ENCODE measurements at regions not wholly inside any gene's neighbourhood (a gene's known extent, or its start where the extent isn't known, plus 50 kb on each side); places are given as distances from the start of the nearest gene placed in this dataset.

GRCh38 chr20:57908704-57909630, 199.2 kb upstream of the PMEPA1 start:
- Mint-ChIP-seq H3K9me3 (no peaks in the 10 kb centered on the region), H3K4me1 (ENCODE audit: unreplicated experiment) (peaks cover 12% of the 10 kb centered on the region), H3K36me3 (no peaks in the 10 kb centered on the region), H3K27ac (no peak overlapping the region), H3K4me3 (no peak overlapping the region), H3K27me3 (peaks cover 21% of the 10 kb centered on the region)
- no peak for DNase-seq (ENCODE audit: extremely low spot score, unreplicated experiment)
- TF ChIP-seq, protein P1, sequence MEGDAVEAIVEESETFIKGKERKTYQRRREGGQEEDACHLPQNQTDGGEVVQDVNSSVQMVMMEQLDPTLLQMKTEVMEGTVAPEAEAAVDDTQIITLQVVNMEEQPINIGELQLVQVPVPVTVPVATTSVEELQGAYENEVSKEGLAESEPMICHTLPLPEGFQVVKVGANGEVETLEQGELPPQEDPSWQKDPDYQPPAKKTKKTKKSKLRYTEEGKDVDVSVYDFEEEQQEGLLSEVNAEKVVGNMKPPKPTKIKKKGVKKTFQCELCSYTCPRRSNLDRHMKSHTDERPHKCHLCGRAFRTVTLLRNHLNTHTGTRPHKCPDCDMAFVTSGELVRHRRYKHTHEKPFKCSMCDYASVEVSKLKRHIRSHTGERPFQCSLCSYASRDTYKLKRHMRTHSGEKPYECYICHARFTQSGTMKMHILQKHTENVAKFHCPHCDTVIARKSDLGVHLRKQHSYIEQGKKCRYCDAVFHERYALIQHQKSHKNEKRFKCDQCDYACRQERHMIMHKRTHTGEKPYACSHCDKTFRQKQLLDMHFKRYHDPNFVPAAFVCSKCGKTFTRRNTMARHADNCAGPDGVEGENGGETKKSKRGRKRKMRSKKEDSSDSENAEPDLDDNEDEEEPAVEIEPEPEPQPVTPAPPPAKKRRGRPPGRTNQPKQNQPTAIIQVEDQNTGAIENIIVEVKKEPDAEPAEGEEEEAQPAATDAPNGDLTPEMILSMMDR (conservative IDR thresholded peaks at IDR 0.05) = no peak

- DNase-seq (ENCODE audit: extremely low spot score, unreplicated experiment) = no peak
- Mint-ChIP-seq H3K27me3 (peaks cover 20% of the 10 kb centered on the region), H3K36me3 (no peaks in the 10 kb centered on the region), H3K27ac (no peak overlapping the region), H3K4me1 (ENCODE audit: unreplicated experiment) (peaks cover 13% of the 10 kb centered on the region), H3K9me3 (no peaks in the 10 kb centered on the region), H3K4me3 (no peak overlapping the region)
- TF ChIP-seq, protein P1 (conservative IDR thresholded peaks at IDR 0.05) = no peak
Observed at GRCh38 chr20:57908226-57908625, 198.4 kb upstream of the PMEPA1 start.

DNA sequence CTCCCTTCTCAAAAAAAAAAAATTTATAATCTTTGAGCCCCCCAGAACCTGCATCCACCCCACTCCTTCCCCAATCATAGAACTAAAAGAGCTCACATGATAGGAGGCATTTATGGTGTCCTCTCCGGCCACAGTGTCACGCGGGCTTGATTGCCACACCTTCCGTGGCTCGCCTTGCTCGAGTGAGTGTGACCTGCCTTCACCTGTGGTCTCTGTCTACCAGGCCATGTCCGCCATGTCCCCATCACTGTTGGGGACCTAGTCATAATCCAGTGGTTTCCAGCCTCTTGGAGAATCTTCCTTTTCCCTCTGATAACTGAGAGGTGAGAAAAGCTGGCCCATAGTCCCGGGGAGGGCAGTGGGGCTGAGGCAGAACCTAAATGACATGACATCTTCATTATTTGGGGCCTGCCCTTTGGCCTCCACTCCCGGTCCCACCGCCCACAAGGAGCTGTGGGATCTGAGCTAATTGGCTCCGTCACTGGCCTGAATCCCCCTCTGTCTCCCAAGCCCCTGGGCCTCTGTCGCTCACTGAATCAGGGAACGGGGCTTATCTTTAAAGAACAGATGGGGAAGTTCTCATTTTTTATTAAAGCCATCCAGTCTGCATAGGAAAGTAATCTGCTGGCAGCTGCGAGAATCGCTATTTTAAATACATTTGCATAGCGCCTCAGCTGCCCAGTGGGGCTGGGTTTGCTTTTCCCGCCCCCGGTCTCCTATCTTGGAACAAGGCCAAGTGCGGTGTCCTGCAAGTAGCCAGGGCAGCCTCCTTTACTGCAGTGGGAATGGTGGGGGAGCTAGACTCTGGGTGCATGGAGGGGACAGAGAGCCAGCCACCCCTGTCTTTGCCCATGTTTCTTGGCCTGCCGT, 197.6 kb upstream of the PMEPA1 start:
- Mint-ChIP-seq H3K4me1 (ENCODE audit: unreplicated experiment) (peaks cover 13% of the 10 kb centered on the region), H3K36me3 (no peaks in the 10 kb centered on the region), H3K27ac (no peak overlapping the region), H3K27me3 (peaks cover 14% of the 10 kb centered on the region), H3K9me3 (no peaks in the 10 kb centered on the region), H3K4me3 (no peak overlapping the region)
- no peak for DNase-seq (ENCODE audit: extremely low spot score, unreplicated experiment)
- TF ChIP-seq, protein P1 (conservative IDR thresholded peaks at IDR 0.05) = no peak

DNA sequence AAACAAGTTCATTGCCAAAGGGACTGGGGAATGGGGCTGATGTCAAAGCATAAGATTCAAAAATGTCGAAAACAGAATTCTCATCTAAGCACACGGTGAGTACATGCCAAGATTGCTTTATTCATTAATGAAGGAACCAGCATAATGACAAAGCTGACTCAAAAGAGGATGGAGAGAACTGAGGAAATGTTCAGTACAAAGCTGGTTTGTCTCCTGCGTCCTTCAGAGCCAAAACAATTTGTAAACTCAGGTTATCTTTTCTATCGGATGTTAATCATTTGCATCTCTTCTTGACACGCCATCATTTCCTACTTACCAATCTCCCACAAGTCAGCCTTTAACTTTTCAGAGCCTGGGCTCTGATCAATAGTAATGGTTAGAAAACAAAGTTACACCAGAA, 195.6 kb upstream of the PMEPA1 start:
- Mint-ChIP-seq H3K27me3 (peaks cover 14% of the 10 kb centered on the region), H3K27ac (no peak overlapping the region), H3K4me1 (ENCODE audit: unreplicated experiment) (peaks cover 13% of the 10 kb centered on the region), H3K9me3 (no peaks in the 10 kb centered on the region), H3K36me3 (no peaks in the 10 kb centered on the region), H3K4me3 (no peak overlapping the region)
- no peak for DNase-seq (ENCODE audit: extremely low spot score, unreplicated experiment)
- TF ChIP-seq, protein P1 (conservative IDR thresholded peaks at IDR 0.05) = no peak

- Mint-ChIP-seq H3K36me3 (no peaks in the 10 kb centered on the region), H3K4me1 (ENCODE audit: unreplicated experiment) (peaks cover 13% of the 10 kb centered on the region), H3K27ac (no peak overlapping the region), H3K27me3 (peaks cover 14% of the 10 kb centered on the region), H3K9me3 (no peaks in the 10 kb centered on the region), H3K4me3 (no peak overlapping the region)
- TF ChIP-seq, protein P1 (conservative IDR thresholded peaks at IDR 0.05) = no peak
- DNase-seq (ENCODE audit: extremely low spot score, unreplicated experiment) = no peak
Observed at GRCh38 chr20:57904314-57905105, 194.7 kb upstream of the PMEPA1 start.

Data from type B pancreatic cell (in vitro differentiated cells).